H1 (cell line): ENCODE measurements at regions not wholly inside any gene's neighbourhood (a gene's known extent, or its start where the extent isn't known, plus 50 kb on each side); places are given as distances from the start of the nearest gene placed in this dataset.

ENCODE experiments used
- CREB1 ChIP-seq: IDR thresholded peaks from 2 replicates; pipeline ENCODE4 v1.6.1; 2012; ENCODE audit warnings: inconsistent platforms
- CTCF ChIP-seq, 3 experiments: IDR thresholded peaks; 1 replicate in 2 of 3; 2 replicates in 1 of 3; pipeline versions ENCODE4 v1.5.1 to v1.6.1; 2011; ENCODE audit warnings: low read length in 3 of 3, mild to moderate bottlenecking in 3 of 3, inconsistent platforms in 2 of 3, low read depth in 1 of 3, moderate library complexity in 1 of 3; ENCODE audit not compliant: insufficient read depth in 1 of 3; ENCODE audit errors: control extremely low read depth in 1 of 3
- POLR2A ChIP-seq, 2 experiments: IDR thresholded peaks; 1 replicate in 1 of 2; 2 replicates in 1 of 2; pipeline ENCODE4 v1.6.1; 2011; ENCODE audit warnings: low read depth in 2 of 2, low read length in 2 of 2, mild to moderate bottlenecking in 2 of 2; ENCODE audit errors: control extremely low read depth in 1 of 2
- RXRA ChIP-seq: IDR thresholded peaks from 2 replicates; pipeline ENCODE4 v1.6.1; 2011; ENCODE audit warnings: low read depth, mild to moderate bottlenecking, low read length, moderate library complexity; ENCODE audit not compliant: insufficient read depth
- TBP ChIP-seq: IDR thresholded peaks from 2 replicates; pipeline ENCODE4 v1.6.1; 2011; ENCODE audit warnings: low read depth, low read length, improper control_type of control experiment
- USF2 ChIP-seq: IDR thresholded peaks from 2 replicates; pipeline ENCODE4 v1.6.1; 2011; ENCODE audit warnings: low read length, improper control_type of control experiment

- TF ChIP-seq CTCF (IDR thresholded peaks at IDR 0.05; ENCODE audit: control extremely low read depth in 1 of 3, insufficient read depth in 1 of 3, low read depth in 1 of 3, low read length in 3 of 3) (no peak), TBP (no peak), RXRA (no peak), POLR2A (IDR thresholded peaks at IDR 0.05; ENCODE audit: control extremely low read depth in 1 of 2, low read depth in 2 of 2, low read length in 2 of 2) (no peak), USF2 (no peak), CREB1 (no peak)
These were observed 535.5 kb upstream of the ID2 start for GRCh38 chr2:8146132-8147005.
